Body of pancreas (tissue), 4 donors: ENCODE measurements at regions not wholly inside any gene's neighbourhood (a gene's known extent, or its start where the extent isn't known, plus 50 kb on each side); places are given as distances from the start of the nearest gene placed in this dataset.

Experiments
- ATAC-seq: fragments of 150-250 bp; one replicate; pipeline ENCODE4 v1.9.1; 2016
- DNase-seq, 4 donors: peaks; one replicate each; pipeline ENCODE4 v3.0.0-alpha.2; 2019
- H3K27ac ChIP-seq, 4 donors: fragments of 200-600 bp; sonication (generic); 1 replicate in 3 of 4; 2 replicates in 1 of 4; pipeline versions ENCODE4 v1.5.1 to v1.6.1; 2016 to 2019; ENCODE audit warnings: mild to moderate bottlenecking in 1 of 4, mixed read lengths in 1 of 4, moderate library complexity in 1 of 4
- H3K27me3 ChIP-seq, 2 donors: fragments of 200-600 bp; sonication (generic); one replicate each; pipeline ENCODE4 v1.6.0; 2016; ENCODE audit warnings: mild to moderate bottlenecking in 1 of 2
- H3K36me3 ChIP-seq, 2 donors: fragments of 200-600 bp; sonication (generic); replicated peaks in 1 of 2; 2 replicates each; pipeline ENCODE4 v1.5.1; 2016; ENCODE audit warnings: low read depth in 2 of 2; ENCODE audit not compliant: insufficient read depth in 1 of 2
- H3K4me1 ChIP-seq: fragments of 200-600 bp; sonication (generic); one replicate; pipeline ENCODE4 v1.6.0; 2016
- H3K4me3 ChIP-seq, 2 donors: fragments of 200-600 bp; sonication (generic); 1 replicate in 1 of 2; 2 replicates in 1 of 2; pipeline ENCODE4 v1.5.1; 2016 to 2019
- H3K9me3 ChIP-seq, 3 donors: fragments of 200-600 bp; sonication (generic); 1 replicate in 2 of 3; 2 replicates in 1 of 3; pipeline ENCODE4 v1.5.1; 2016
- CTCF ChIP-seq, 7 experiments: fragments of 450-650 bp in 4 of 7; fragments of 200-600 bp in 3 of 7; sonication (generic) in 3 of 7; IDR thresholded peaks; one replicate each; pipeline ENCODE4 v1.5.1; 2016 to 2019; ENCODE audit warnings: antibody characterized with exemption in 7 of 7
- POLR2A ChIP-seq, 3 donors: fragments of 450-650 bp; IDR thresholded peaks; one replicate each; pipeline ENCODE4 v1.6.1; 2016; ENCODE audit warnings: antibody characterized with exemption in 3 of 3, mild to moderate bottlenecking in 2 of 3
- WGBS, 2 donors: methylation state at CpG; one replicate each; pipeline ENCODE4 v1.1.5; 2017; 5-methylcytosine and 5-hydroxymethylcytosine counted together
- intact Hi-C: fragments of 100-400 bp; cut with DNase I; formaldehyde crosslinking; loops from one replicate; pipeline ENCODE4 v1.15.1; 2023

- Histone ChIP-seq H3K4me3 (no peak overlapping the region), H3K9me3 (no peaks in the 10 kb centered on the region), H3K36me3 (no peaks in the 10 kb centered on the region), H3K27me3 (no peaks in the 10 kb centered on the region), H3K4me1 (no peaks in the 10 kb centered on the region), H3K27ac (no peak overlapping the region)
- DNase-seq (no peak), ATAC-seq (no peak)
- TF ChIP-seq POLR2A (IDR thresholded peaks at IDR 0.05) (no peak), CTCF (IDR thresholded peaks at IDR 0.05) (no peak)
- WGBS, 2 donors, result 75 to 80% methylated on average over 3 of the region's 3 CpGs
- intact Hi-C loops, result no loop called here
These were observed 165.2 kb upstream of the TOP1 start for GRCh38 chr20:40863355-40863919.

GRCh38 chr20:40864470-40864869, 164.2 kb upstream of the TOP1 start:
- Histone ChIP-seq H3K27me3 (no peaks in the 10 kb centered on the region), H3K4me1 (no peaks in the 10 kb centered on the region), H3K4me3 (no peak overlapping the region), H3K36me3 (no peaks in the 10 kb centered on the region), H3K27ac (no peak overlapping the region), H3K9me3 (no peaks in the 10 kb centered on the region)
- no peak for ATAC-seq
- WGBS, 2 donors, result 81 to 85% methylated on average over 1 of the region's 1 CpG
- intact Hi-C loops, result no loop called here
- TF ChIP-seq CTCF (IDR thresholded peaks at IDR 0.05), result no peak
- TF ChIP-seq POLR2A (IDR thresholded peaks at IDR 0.05), result no peak
- DNase-seq, result no peak

- DNase-seq, result no peak
- H3K36me3 ChIP-seq, result no peaks in the 10 kb centered on the region
- H3K9me3 ChIP-seq, result no peaks in the 10 kb centered on the region
- no peak overlapping the region for H3K27ac ChIP-seq
- H3K27me3 ChIP-seq, result no peaks in the 10 kb centered on the region
- no peaks in the 10 kb centered on the region for H3K4me1 ChIP-seq
- H3K4me3 ChIP-seq, result no peak overlapping the region
- intact Hi-C loops, result no loop called here
- WGBS, 2 donors, result 69 to 78% methylated on average over 3 of the region's 3 CpGs
- no peak for TF ChIP-seq CTCF (IDR thresholded peaks at IDR 0.05)
- no peak for ATAC-seq
These were observed 163.5 kb upstream of the TOP1 start for GRCh38 chr20:40865095-40865494.

GRCh38 chr20:40866056-40866455, 162.6 kb upstream of the TOP1 start:
- WGBS, 2 donors, result 0 to 35% methylated on average over 1 of the region's 1 CpG
- Histone ChIP-seq H3K9me3 (no peaks in the 10 kb centered on the region), H3K27me3 (no peaks in the 10 kb centered on the region), H3K27ac (no peak overlapping the region), H3K36me3 (no peaks in the 10 kb centered on the region), H3K4me1 (no peaks in the 10 kb centered on the region), H3K4me3 (no peak overlapping the region)
- ATAC-seq (no peak), DNase-seq (no peak)
- intact Hi-C loops, result no loop called here
- TF ChIP-seq CTCF (IDR thresholded peaks at IDR 0.05), result no peak
- no peak for TF ChIP-seq POLR2A (IDR thresholded peaks at IDR 0.05)

GRCh38 chr20:40868551-40869217, 159.9 kb upstream of the TOP1 start:
- H3K27ac ChIP-seq, result no peak overlapping the region
- ATAC-seq (peak; percentile 40), DNase-seq (peak in 2 of 4 donors; percentile 15 to 24)
- no peaks in the 10 kb centered on the region for H3K36me3 ChIP-seq
- H3K27me3 ChIP-seq, result no peaks in the 10 kb centered on the region
- no peaks in the 10 kb centered on the region for H3K9me3 ChIP-seq
- whole genome bisulfite sequencing, 2 donors, result 68 to 69% methylated on average over 4 to 6 of the region's 6 CpGs
- H3K4me3 ChIP-seq, result no peak overlapping the region
- TF ChIP-seq POLR2A (IDR thresholded peaks at IDR 0.05) (no peak), CTCF (IDR thresholded peaks at IDR 0.05) (no peak)
- intact Hi-C loops, result no loop called here
- H3K4me1 ChIP-seq, result no peaks in the 10 kb centered on the region
